Astrocyte (in vitro differentiated cells and primary cell): ENCODE measurements at regions not wholly inside any gene's neighbourhood (a gene's known extent, or its start where the extent isn't known, plus 50 kb on each side); places are given as distances from the start of the nearest gene placed in this dataset.

ENCODE experiments used
- CTCF ChIP-seq: IDR thresholded peaks from 2 replicates; pipeline ENCODE4 v1.5.1; 2011; ENCODE audit warnings: low read depth, mild to moderate bottlenecking, inconsistent platforms, low read length, moderate library complexity; ENCODE audit not compliant: insufficient read depth
- EZH2 ChIP-seq: IDR thresholded peaks from 2 replicates; pipeline ENCODE4 v1.6.1; 2012; ENCODE audit warnings: mild to moderate bottlenecking, low read length, inconsistent platforms; ENCODE audit not compliant: insufficient read depth

GRCh38 chr2:182593394-182593975, 122.6 kb upstream of the DNAJC10 start:
- TF ChIP-seq CTCF (no peak), EZH2 (no peak)
